H1 (cell line): ENCODE measurements at regions not wholly inside any gene's neighbourhood (a gene's known extent, or its start where the extent isn't known, plus 50 kb on each side); places are given as distances from the start of the nearest gene placed in this dataset.

ENCODE experiments used
- BCL11A ChIP-seq, 2 experiments: IDR thresholded peaks; one replicate each; pipeline ENCODE4 v1.6.1; 2011; ENCODE audit warnings: low read depth in 2 of 2, low read length in 2 of 2, mild to moderate bottlenecking in 2 of 2
- CEBPB ChIP-seq: IDR thresholded peaks from 2 replicates; pipeline ENCODE4 v1.6.1; 2012; ENCODE audit warnings: low read depth, low read length
- CHD1 ChIP-seq: IDR thresholded peaks from 2 replicates; pipeline ENCODE4 v1.6.1; 2012; ENCODE audit warnings: low read depth, low read length, improper control_type of control experiment
- E2F6 ChIP-seq: IDR thresholded peaks from 2 replicates; pipeline ENCODE4 v1.6.1; 2012; ENCODE audit warnings: inconsistent platforms
- FOSL1 ChIP-seq: IDR thresholded peaks from 2 replicates; pipeline ENCODE4 v1.6.1; 2011; ENCODE audit warnings: mild to moderate bottlenecking, low read depth, low read length, moderate library complexity; ENCODE audit not compliant: insufficient read depth
- KDM5A ChIP-seq: fragments of 200-600 bp; IDR thresholded peaks from 2 replicates; pipeline ENCODE4 v1.7.1; 2012; ENCODE audit warnings: mild to moderate bottlenecking, low read length, inconsistent platforms, mixed read lengths
- TBP ChIP-seq: IDR thresholded peaks from 2 replicates; pipeline ENCODE4 v1.6.1; 2011; ENCODE audit warnings: low read depth, low read length, improper control_type of control experiment

GRCh38 chr1:98005326-98006010 is 84.6 kb upstream of the DPYD start (continued):
- TF ChIP-seq TBP: no peak
- TF ChIP-seq CEBPB: no peak
- no peak for TF ChIP-seq CHD1
- no peak for TF ChIP-seq FOSL1
- TF ChIP-seq E2F6: no peak
- no peak for TF ChIP-seq BCL11A (IDR thresholded peaks at IDR 0.05; ENCODE audit: low read depth in 2 of 2, low read length in 2 of 2)
- no peak for TF ChIP-seq KDM5A
- TF ChIP-seq, all 59 proteins: peak for 0
